ENCODE measurements at regions not wholly inside any gene's neighbourhood (a gene's known extent, or its start where the extent isn't known, plus 50 kb on each side); places are given as distances from the start of the nearest gene placed in this dataset.
"Not testable (repeated sequence)": the region's sequence is repeated elsewhere in the genome, so short reads cannot be mapped to it uniquely, and the experiment has no call there.

DNA sequence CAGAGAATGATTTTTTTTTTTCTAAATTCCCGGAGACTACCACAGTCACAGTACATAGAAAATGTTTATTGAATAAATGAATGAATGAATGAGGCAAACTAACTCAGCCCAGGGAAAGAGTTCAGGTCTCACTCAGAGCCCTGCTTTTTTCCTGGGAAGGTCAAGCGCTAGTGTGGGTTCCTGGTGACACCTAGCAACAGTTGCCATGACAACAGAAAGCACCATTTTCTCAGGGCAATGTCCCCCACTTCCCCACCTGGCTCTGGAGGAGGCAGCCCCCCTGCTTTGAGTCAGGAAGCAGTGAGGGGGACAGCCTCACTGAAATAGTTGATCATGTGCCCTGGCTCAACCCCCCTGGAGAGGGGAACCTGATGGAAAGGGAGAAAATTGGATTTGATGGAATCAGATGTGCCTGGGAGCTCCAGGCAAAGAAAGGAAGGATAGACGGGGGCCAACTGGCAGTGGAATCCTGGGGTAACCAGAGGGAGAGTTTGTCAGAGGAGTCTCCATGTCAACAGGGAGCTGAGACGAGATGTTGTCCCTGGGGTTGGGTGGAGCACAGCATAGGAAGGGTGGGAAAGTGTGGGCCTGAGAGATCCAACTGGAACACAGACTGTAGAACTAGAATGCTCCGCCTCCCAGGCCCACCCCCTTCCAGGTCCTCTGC, 242.2 kb upstream of the CCL2 start:
- DNase-seq (ENCODE audit: low read depth, low spot score), result no peak

GRCh38 chr17:34015253-34015652, 239.8 kb upstream of the CCL2 start:
- no peak for DNase-seq (ENCODE audit: low read depth, low spot score)

DNA sequence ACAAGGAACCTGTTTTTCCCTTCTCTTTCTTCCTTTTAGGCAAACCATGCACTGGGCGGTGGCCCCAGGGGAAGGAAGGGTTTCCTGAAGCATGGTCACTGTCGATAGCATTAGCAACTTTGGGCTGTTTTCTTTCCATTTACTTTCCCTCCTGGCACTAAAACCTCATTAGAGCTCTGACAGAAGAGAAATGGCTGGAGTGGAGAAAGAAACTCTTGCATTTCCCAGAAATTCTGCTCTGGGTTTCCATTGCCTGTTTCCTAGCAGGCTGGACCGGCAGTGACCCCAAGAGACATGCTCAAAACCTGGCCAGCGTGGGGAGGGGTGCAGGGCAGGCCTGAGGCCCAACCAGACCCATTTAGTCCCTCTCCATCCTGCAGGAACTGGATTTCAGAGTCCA, 230.7 kb upstream of the CCL2 start:
- no peak for DNase-seq (ENCODE audit: low read depth, low spot score)

- no peak for DNase-seq (ENCODE audit: low read depth, low spot score)
These were observed 230.1 kb upstream of the CCL2 start for GRCh38 chr17:34024806-34025551.

DNA sequence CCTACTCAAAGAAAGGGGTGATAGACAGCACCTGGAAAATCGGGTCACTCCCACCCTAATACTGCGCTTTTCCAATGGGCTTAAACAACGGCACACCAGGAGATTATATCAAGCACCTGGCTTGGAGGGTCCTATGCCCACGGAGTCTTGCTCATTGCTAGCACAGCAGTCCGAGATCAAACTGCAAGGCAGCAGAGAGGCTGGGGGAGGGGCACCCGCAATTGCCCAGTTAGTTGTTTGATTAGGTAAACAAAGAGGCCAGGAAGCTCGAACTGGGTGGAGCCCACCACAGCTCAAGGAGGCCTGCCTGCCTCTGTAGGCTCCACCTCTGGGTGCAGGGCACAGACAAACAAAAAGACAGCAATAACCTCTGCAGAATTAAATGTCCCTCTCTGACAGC, 224.5 kb upstream of the CCL2 start:
- DNase-seq (ENCODE audit: low read depth, low spot score), result not testable (repeated sequence)

GRCh38 chr17:34032305-34032704, 222.8 kb upstream of the CCL2 start:
- DNase-seq (ENCODE audit: low read depth, low spot score), result not testable (repeated sequence)

DNA sequence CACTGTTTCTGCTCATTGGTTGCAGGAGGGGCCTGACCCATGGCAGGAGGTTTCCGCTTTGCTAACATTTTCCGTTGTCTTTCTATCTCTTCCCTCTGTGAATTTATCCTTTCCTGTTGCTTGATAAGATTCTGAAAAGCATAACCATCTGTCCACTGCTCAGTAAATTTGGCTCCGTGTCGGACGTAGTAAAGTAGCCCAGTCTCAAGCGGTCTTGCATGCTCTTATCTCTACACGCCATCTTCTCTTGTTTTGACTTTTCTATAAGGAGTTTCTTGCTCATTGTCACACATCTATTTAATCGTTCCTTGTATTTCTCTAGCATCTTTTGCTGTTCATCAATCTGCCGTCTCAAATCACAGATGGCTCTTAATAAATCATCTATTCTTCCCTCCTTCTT, 216.3 kb upstream of the CCL2 start:
- DNase-seq (ENCODE audit: low read depth, low spot score), result not testable (repeated sequence)

- DNase-seq (ENCODE audit: low read depth, low spot score), result not testable (repeated sequence)
These were observed 215.9 kb upstream of the CCL2 start for GRCh38 chr17:34039213-34039612.

DNA sequence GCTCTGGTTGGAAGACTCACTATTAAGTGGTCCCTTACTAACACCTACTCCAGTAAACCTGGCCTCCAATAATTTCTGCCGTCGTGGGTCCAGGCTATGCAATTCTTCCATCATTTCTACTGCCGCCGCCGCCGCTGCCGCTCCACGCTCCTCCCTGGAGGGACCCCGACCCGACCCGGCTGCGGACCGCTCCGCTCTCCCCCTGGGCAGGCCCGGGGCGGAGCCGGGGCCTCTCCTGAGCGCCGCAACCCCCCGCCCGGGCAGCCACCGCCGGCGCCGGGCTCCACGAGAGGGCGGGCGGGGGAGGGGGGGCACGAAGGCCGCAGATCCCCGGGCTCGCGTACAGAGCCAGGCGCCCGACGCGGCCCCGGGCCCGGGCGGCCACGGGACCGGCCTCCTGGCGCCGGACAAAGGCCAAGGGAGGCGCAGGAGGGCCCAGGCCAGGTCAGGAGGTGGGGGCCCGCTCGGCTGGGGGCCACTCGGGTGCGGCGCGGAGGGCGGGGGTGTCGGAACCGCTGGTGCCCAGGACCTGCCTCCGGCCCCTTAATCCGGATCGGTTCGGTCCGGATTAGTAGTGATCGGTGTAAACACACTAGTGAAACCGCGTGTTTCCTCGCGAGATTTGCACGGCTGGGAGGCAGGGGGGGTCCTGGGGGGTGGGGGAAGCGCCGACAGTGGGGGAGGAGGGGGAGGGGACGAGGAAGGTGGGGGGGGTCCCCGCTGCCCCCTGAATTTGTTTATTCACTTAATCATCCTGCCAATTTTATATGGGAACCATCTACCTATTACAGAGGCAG, 215.1 kb upstream of the CCL2 start:
- peak; percentile 4 for DNase-seq (ENCODE audit: low read depth, low spot score)

- DNase-seq (ENCODE audit: low read depth, low spot score), result no peak
These were observed 209.1 kb upstream of the CCL2 start for GRCh38 chr17:34045990-34046389.

GRCh38 chr17:34051046-34051445, 204.0 kb upstream of the CCL2 start:
- DNase-seq (ENCODE audit: low read depth, low spot score), result no peak

DNA sequence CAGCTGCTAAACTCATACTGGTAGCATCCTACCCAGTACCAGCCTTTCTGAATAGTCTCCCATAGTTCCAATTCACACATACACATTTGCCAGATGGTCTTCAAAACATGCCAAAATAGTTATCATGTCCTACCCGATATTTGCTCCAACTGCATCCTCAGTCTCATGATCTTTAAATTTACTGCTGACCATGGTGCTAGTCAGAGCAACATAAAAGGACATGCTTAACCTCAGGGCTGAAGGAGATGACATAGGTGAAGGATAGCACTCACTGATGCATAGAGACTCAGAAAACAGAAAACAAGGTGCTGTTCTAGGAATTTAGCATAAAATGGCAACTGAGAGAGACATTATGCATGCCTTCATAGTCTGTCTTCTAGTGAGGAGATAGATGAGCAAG, 200.6 kb upstream of the CCL2 start:
- DNase-seq (ENCODE audit: low read depth, low spot score), result no peak

GRCh38 chr17:34055606-34056005, 199.5 kb upstream of the CCL2 start:
- no peak for DNase-seq (ENCODE audit: low read depth, low spot score)

DNA sequence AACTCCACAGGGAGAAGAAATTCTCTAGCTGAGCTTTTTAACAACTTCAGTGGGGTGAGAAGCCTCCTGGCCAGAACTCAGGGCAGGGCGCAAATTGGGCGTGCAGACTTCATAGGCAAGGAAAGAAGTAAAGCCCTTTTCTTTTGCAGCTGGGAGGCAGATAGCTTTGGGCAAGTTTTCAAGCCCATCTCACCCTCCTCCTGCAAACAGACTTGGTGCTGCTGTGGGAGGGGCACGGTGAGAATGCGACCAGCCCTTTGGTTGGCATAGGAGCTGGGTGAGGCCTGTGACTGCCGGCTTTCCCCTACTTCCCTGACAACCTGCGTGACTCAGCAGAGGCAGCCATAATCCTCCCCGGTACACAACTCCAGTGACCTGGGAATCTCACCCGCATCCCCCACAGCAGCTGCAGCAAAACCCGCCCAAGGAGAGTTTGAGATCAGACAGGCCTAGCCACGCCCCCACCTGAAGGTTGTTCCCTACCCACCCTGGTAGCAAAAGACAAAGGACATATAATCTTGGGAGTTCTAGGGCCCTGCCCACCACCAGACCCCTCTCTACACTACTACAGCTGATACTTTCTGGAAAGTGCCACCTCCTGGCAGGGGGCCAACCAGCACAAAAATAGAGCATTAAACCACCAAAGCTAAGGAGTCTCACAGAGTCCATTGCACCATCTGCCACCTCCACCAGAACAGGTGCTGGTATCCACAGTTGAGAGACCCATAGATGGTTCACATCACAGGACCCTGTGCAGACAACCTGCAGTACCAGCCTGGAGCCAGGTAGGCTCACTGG, 195.5 kb upstream of the CCL2 start:
- no peak for DNase-seq (ENCODE audit: low read depth, low spot score)

DNA sequence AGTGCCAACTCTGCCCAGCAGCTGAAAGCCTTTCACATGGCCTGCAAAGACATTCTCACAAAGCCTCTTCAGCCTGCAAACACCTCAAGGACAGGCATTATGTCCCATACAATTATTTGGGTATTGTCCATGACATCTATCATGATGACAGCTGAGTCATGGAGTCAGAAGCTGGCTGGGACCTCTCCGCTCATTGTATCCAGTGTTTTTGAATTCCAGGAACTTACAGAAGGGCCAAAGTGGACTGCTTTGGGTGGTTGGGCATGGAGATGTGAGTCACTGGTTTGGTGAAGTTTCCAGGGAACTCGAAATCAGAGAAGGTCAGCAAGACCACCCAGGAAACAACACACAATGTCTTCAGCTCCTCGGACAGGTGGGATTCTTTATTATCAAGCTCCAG, 188.6 kb upstream of the CCL2 start:
- DNase-seq (ENCODE audit: low read depth, low spot score), result no peak

GRCh38 chr17:34067011-34067410, 188.1 kb upstream of the CCL2 start:
- no peak for DNase-seq (ENCODE audit: low read depth, low spot score)

DNA sequence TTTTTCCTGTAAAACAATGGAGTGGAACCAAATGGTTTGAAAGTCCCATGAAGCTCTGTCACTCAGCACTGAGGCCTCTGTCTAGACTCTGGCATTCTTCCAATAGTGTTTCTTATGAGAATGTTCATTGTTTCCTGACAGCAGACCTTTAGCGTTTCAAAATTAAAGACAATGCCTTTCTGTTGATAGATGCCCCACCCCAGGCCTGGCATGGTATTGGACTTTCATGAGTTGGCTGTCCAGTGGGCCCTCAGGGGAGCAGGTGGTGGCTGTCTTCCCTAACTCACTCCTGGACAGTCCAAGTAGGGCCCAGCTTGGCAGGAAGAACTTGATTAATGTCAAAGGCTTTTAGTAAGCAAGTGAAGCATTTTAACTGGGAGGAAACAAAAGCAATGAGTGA, 186.5 kb upstream of the CCL2 start:
- no peak for DNase-seq (ENCODE audit: low read depth, low spot score)

DNA sequence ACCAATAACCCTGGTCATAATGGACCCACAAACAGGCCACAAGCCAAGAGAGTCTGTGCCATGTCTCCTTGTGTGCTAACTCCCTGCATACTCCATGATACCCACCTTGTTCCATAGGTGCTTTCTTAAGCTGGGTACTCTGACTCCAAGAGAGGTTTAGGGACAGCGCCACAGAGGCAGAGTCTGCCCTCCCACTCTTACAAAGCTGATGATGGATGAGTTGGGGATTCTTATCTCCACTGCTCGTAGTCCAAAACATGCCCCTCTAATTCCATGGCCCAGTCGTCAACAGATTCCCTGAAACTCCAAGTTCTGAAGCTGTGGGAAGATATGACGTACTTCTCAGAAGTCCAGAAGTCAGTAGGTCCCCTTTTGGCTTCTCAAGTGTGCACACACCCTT, 184.4 kb upstream of the CCL2 start:
- DNase-seq (ENCODE audit: low read depth, low spot score), result no peak

DNA sequence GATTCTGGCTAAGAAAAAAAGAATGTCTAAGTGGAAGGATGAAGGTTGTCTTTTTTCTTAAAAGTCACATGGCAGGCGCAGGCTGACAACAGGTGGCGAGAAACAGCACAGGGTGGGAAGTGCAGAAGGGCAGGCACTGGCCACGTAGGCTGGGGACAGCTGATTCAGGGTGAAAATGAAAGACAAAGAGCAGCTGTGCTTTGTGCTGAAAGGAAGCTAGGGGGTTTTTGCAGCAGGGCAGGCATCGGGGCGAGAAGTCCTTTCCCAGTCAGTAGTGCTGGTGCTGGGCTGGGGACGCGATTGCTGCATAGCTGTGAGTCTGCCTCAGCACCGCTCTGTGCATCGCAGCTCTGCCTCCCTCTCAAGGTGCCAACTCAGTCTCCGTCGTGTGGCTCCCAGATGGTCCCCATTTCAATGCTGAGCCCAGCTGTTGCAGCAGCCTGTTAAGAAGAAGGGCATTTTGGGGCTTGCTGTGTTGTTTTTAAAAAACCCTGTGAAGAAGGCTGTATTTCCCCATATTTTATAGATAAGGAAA, 183.1 kb upstream of the CCL2 start:
- DNase-seq (ENCODE audit: low read depth, low spot score), result no peak

DNA sequence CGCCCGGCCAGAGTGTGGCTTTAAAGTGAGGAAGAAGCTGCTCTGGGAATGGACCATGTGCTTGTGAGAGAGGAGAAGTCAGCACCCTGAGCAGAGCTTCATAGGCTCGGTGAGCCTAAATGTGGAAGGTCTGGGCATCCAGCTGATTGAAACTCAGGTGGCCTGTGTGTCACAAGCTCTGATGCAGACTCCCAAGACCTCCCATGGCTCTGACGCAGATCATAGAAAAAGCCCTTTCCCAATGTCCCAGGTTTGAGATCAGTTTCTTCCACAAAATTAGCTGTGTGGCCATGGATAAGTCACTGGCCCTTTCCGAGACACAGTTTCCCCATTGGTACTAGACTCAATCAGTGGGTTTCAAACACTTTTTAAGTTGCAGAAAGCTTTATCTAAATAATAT, 180.0 kb upstream of the CCL2 start:
- no peak for DNase-seq (ENCODE audit: low read depth, low spot score)

Data from activated CD4-positive, CD25-positive, alpha-beta regulatory T cell treated with anti-CD3 and anti-CD28 coated beads, Interleukin-2, amount 50 U/mL, for 16 hours (primary cell).